ENCODE measurements at regions not wholly inside any gene's neighbourhood (a gene's known extent, or its start where the extent isn't known, plus 50 kb on each side); places are given as distances from the start of the nearest gene placed in this dataset.

GRCh38 chr14:38696925-38697324 lies 406.1 kb downstream of the SEC23A start:
- Histone ChIP-seq H3K36me3 (no peaks in the 10 kb centered on the region), H3K27me3 (no peaks in the 10 kb centered on the region), H3K27ac (no peak overlapping the region), H3K4me1 (no peaks in the 10 kb centered on the region), H3K4me3 (no peak overlapping the region), H3K9me3 (peaks cover 0 to 35% (median 0%) of the 10 kb centered on the region in 11 donors)
- no peak for ATAC-seq
- no peak for DNase-seq
- 51 to 75% methylated on average over 3 of the region's 3 CpGs for WGBS, 2 donors
- intact Hi-C loops (cut with DNase I), result no loop called here
- TF ChIP-seq CTCF (IDR thresholded peaks at IDR 0.05), result no peak

- Histone ChIP-seq H3K27me3 (no peaks in the 10 kb centered on the region), H3K9me3 (peaks cover 0 to 27% (median 0%) of the 10 kb centered on the region in 11 donors), H3K27ac (no peak overlapping the region), H3K36me3 (no peaks in the 10 kb centered on the region), H3K4me3 (no peak overlapping the region), H3K4me1 (no peaks in the 10 kb centered on the region)
- DNase-seq, result no peak
- 68 to 79% methylated on average over 2 of the region's 2 CpGs for WGBS, 2 donors
- intact Hi-C loops (cut with DNase I), result no loop called here
- ATAC-seq, result no peak
- no peak for TF ChIP-seq CTCF (IDR thresholded peaks at IDR 0.05)
Measured at GRCh38 chr14:38693423-38693822, 409.6 kb downstream of the SEC23A start.

- H3K27ac ChIP-seq, result no peak overlapping the region
- no peak for TF ChIP-seq CTCF (IDR thresholded peaks at IDR 0.05)
- H3K9me3 ChIP-seq, result no peaks in the 10 kb centered on the region
- no peak for DNase-seq
- H3K27me3 ChIP-seq, result peaks cover 0 to 3% (median 0%) of the 10 kb centered on the region in 7 donors
- no peak for ATAC-seq
- no peaks in the 10 kb centered on the region for H3K36me3 ChIP-seq
- no peak overlapping the region for H3K4me3 ChIP-seq
- H3K4me1 ChIP-seq, result no peaks in the 10 kb centered on the region
- WGBS, 2 donors, result 79 to 80% methylated on average over 3 of the region's 3 CpGs
- intact Hi-C loops (cut with DNase I), result no loop called here
Measured at GRCh38 chr14:38669027-38669426, 413.1 kb upstream of the CLEC14A start.

- no peaks in the 10 kb centered on the region for H3K36me3 ChIP-seq
- no peak for TF ChIP-seq CTCF (IDR thresholded peaks at IDR 0.05)
- DNase-seq, result no peak
- no peaks in the 10 kb centered on the region for H3K27me3 ChIP-seq
- no peaks in the 10 kb centered on the region for H3K4me1 ChIP-seq
- no peak for ATAC-seq
- H3K27ac ChIP-seq, result no peak overlapping the region
- no peaks in the 10 kb centered on the region for H3K9me3 ChIP-seq
- intact Hi-C loops (cut with DNase I), result no loop called here
- WGBS, 2 donors, result 79 to 98% methylated on average over 1 of the region's 1 CpG
- no peak overlapping the region for H3K4me3 ChIP-seq
Measured at GRCh38 chr14:38663382-38663781, 407.5 kb upstream of the CLEC14A start.

DNA sequence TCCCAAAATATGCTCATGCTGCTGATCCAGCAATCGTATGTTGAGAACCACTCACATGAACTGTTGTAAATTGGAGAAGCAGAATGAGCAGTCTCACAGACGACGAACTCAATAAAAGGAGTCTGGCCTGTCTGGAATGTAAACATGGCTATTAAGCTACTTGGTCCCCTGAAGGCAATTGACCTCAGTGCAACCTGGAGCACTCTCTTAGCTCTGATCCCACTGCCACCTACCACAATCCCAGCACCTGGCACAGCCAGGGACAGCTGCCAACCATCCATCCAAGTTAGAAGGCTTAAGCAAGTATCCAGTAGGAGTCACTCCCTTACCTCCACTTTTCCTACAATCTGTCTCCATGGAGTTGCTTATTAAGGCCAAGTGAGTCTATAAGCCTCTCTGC lies 406.9 kb upstream of the CLEC14A start:
- 62 to 75% methylated on average over 3 of the region's 3 CpGs for WGBS, 2 donors
- Histone ChIP-seq H3K27ac (no peak overlapping the region), H3K27me3 (no peaks in the 10 kb centered on the region), H3K9me3 (no peaks in the 10 kb centered on the region), H3K36me3 (no peaks in the 10 kb centered on the region), H3K4me1 (no peaks in the 10 kb centered on the region), H3K4me3 (no peak overlapping the region)
- no peak for TF ChIP-seq CTCF (IDR thresholded peaks at IDR 0.05)
- intact Hi-C loops (cut with DNase I), result no loop called here
- ATAC-seq (no peak), DNase-seq (no peak)

Measured in heart right ventricle (tissue), 16 donors.